Parathyroid adenoma (tissue), 2 donors: ENCODE measurements at regions not wholly inside any gene's neighbourhood (a gene's known extent, or its start where the extent isn't known, plus 50 kb on each side); places are given as distances from the start of the nearest gene placed in this dataset.

ENCODE experiments used
- H2AFZ ChIP-seq: fragments of 300-600 bp; sonication (generic); one replicate; pipeline ENCODE4 v1.7.0; 2017; ENCODE audit warnings: antibody characterized with exemption, mild to moderate bottlenecking
- H3K27ac ChIP-seq: fragments of 300-600 bp; sonication (generic); one replicate; pipeline ENCODE4 v1.7.0; 2017
- H3K27me3 ChIP-seq: fragments of 300-600 bp; sonication (generic); one replicate; pipeline ENCODE4 v1.7.0; 2017; ENCODE audit warnings: low read length; ENCODE audit not compliant: control insufficient read depth, insufficient read depth
- H3K36me3 ChIP-seq: fragments of 300-600 bp; sonication (generic); one replicate; pipeline ENCODE4 v1.7.0; 2017; ENCODE audit warnings: low read length; ENCODE audit not compliant: control insufficient read depth, insufficient read depth
- H3K4me1 ChIP-seq: fragments of 300-600 bp; sonication (generic); one replicate; pipeline ENCODE4 v1.7.0; 2017; ENCODE audit warnings: control low read depth
- H3K4me2 ChIP-seq: fragments of 300-600 bp; sonication (generic); one replicate; pipeline ENCODE4 v1.7.0; 2017; ENCODE audit warnings: low read length
- H3K4me3 ChIP-seq: fragments of 300-600 bp; sonication (generic); one replicate; pipeline ENCODE4 v1.7.0; 2017; ENCODE audit warnings: low read depth, low read length
- H3K79me2 ChIP-seq: fragments of 300-600 bp; sonication (generic); one replicate; pipeline ENCODE4 v1.7.0; 2017; ENCODE audit warnings: control low read depth
- H3K9ac ChIP-seq: fragments of 300-600 bp; sonication (generic); one replicate; pipeline ENCODE4 v1.7.0; 2017; ENCODE audit warnings: mild to moderate bottlenecking
- H3K9me3 ChIP-seq: fragments of 300-600 bp; sonication (generic); one replicate; pipeline ENCODE4 v1.7.0; 2017; ENCODE audit warnings: low read length; ENCODE audit not compliant: control insufficient read depth
- TF ChIP-seq, protein P1 (sequence below): fragments of 300-600 bp; sonication (generic); IDR thresholded peaks from one replicate; pipeline ENCODE4 v1.7.0; 2017; ENCODE audit warnings: antibody characterized with exemption, mild to moderate bottlenecking
- donor health status: primary hyperparathyroidism.

DNA sequence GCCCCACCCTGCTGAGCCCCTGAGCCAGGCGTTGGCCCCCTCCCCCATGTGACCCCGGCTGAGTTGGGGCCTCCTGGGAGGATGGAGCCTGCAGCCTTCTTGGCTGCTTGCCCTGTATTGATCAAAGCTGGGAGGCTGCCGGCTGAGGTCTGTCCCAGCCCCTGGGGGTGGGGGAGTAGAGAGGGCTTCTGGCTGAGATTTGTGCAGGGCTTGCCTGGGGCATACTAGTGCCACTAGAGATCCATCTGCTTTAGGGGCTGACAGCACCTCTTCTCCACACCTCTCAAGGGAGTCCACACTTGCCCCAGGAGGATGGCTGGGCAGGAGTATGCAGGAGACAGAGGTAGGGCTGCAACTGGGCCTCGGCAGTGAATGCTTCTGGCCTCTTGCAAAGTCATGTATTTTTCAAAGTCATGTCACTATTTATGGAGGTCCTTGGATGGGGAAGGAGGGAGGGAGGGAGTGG is 53.6 kb upstream of the SSBP3 start:
- Histone ChIP-seq H3K9ac (no peak overlapping the region), H3K27ac (no peak overlapping the region), H3K9me3 (no peaks in the 10 kb centered on the region), H3K4me2 (no peak overlapping the region), H3K79me2 (no peaks in the 10 kb centered on the region), H3K4me1 (no peaks in the 10 kb centered on the region), H2AFZ (no peak overlapping the region), H3K4me3 (no peak overlapping the region), H3K27me3 (no peaks in the 10 kb centered on the region), H3K36me3 (no peaks in the 10 kb centered on the region)
- TF ChIP-seq, protein P1, sequence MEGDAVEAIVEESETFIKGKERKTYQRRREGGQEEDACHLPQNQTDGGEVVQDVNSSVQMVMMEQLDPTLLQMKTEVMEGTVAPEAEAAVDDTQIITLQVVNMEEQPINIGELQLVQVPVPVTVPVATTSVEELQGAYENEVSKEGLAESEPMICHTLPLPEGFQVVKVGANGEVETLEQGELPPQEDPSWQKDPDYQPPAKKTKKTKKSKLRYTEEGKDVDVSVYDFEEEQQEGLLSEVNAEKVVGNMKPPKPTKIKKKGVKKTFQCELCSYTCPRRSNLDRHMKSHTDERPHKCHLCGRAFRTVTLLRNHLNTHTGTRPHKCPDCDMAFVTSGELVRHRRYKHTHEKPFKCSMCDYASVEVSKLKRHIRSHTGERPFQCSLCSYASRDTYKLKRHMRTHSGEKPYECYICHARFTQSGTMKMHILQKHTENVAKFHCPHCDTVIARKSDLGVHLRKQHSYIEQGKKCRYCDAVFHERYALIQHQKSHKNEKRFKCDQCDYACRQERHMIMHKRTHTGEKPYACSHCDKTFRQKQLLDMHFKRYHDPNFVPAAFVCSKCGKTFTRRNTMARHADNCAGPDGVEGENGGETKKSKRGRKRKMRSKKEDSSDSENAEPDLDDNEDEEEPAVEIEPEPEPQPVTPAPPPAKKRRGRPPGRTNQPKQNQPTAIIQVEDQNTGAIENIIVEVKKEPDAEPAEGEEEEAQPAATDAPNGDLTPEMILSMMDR = no peak

DNA sequence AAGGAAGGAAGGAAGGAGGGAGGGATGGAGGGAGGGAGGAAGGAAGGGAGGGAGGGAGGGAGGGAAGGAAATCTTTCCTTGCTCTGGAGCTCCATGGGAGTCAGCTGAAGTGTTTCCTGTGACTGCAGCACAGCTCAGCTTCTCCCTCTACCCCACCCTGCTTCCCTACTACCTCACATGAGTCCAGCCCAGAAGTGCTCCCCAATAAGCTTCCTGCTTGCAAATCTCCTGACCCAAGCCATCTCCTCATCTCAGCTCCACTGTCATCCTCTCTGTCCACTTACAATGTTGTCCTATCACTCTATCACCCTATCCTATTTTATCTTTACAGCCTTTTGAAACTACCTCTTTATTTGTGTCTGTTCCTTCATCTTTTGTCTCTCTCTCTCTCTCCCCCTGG is 52.9 kb upstream of the SSBP3 start:
- Histone ChIP-seq H2AFZ (no peak overlapping the region), H3K79me2 (no peaks in the 10 kb centered on the region), H3K4me2 (no peak overlapping the region), H3K9me3 (no peaks in the 10 kb centered on the region), H3K27ac (no peak overlapping the region), H3K4me3 (no peak overlapping the region), H3K27me3 (no peaks in the 10 kb centered on the region), H3K4me1 (no peaks in the 10 kb centered on the region), H3K9ac (no peak overlapping the region), H3K36me3 (no peaks in the 10 kb centered on the region)
- TF ChIP-seq, protein P1 = no peak

DNA sequence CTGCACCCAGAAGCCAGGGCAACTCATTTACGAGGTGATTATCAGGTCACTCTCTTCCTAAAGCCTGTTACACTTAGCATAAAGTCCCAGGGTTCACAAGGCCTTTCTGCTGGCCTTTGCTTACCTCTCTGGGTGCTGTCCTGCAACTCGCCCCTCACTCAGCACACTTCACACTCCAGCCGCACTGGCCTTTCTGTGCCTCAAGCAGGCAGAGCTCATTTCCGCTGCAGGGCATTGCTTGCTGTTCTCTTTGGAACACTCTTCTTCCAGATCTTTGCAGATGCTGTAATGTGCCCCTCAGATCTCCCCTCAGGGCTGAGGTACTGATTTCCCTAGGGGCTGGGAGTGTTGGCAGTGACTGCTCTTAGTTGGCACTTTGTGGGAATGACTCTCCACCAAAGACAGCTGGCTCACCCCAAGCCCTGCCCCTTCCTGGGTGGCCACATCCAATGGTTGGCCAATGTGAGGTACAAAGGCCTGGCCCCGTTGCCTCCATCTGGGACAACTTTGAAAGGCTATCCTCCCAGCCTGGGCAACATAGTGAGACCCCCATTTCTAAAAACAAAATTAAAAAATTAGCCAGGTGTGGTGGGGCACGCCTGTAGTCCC is 50.8 kb upstream of the SSBP3 start:
- Histone ChIP-seq H3K79me2 (no peaks in the 10 kb centered on the region), H3K27ac (no peak overlapping the region), H3K4me2 (no peak overlapping the region), H3K9me3 (no peaks in the 10 kb centered on the region), H2AFZ (no peak overlapping the region), H3K9ac (no peak overlapping the region), H3K36me3 (no peaks in the 10 kb centered on the region), H3K4me1 (no peaks in the 10 kb centered on the region), H3K4me3 (no peak overlapping the region), H3K27me3 (no peaks in the 10 kb centered on the region)
- TF ChIP-seq, protein P1 = no peak

DNA sequence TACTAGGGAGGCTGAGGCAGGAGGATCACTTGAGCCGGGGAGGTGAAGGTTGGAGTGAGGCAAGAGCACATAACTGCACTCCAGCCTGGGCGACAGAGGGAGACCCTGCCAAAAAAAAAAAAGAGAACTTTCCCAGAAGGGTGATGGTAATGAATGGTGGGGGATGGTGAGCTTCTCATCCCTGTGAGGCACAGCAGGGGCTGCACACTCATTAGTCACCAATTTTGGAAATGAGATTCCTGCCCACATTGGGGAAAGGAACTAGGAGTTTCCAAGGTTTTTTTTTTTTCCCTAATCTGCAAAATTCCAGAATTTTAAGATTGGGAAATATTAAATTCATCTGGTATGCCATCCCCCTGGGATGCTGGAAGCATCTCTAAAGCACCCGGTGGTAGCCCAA is 50.2 kb upstream of the SSBP3 start:
- no peaks in the 10 kb centered on the region for H3K4me1 ChIP-seq
- TF ChIP-seq, protein P1 = no peak
- H3K9ac ChIP-seq = no peak overlapping the region
- no peaks in the 10 kb centered on the region for H3K27me3 ChIP-seq
- no peaks in the 10 kb centered on the region for H3K79me2 ChIP-seq
- no peak overlapping the region for H2AFZ ChIP-seq
- H3K4me3 ChIP-seq = no peak overlapping the region
- no peak overlapping the region for H3K27ac ChIP-seq
- H3K36me3 ChIP-seq = no peaks in the 10 kb centered on the region
- H3K9me3 ChIP-seq = no peaks in the 10 kb centered on the region
- no peak overlapping the region for H3K4me2 ChIP-seq
